ENCODE measurements at regions not wholly inside any gene's neighbourhood (a gene's known extent, or its start where the extent isn't known, plus 50 kb on each side); places are given as distances from the start of the nearest gene placed in this dataset.
A peak's percentile ranks its signal among the peaks of the same experiment; 100 is the strongest.
"Not testable (repeated sequence)": the region's sequence is repeated elsewhere in the genome, so short reads cannot be mapped to it uniquely, and the experiment has no call there.

- DNase-seq (ENCODE audit: low read depth), result no peak
These were observed 94.5 kb upstream of the CARD11 start for GRCh38 chr7:3138206-3138605.

GRCh38 chr7:3138997-3139396 is 95.3 kb upstream of the CARD11 start:
- DNase-seq (ENCODE audit: low read depth), result no peak

GRCh38 chr7:3140834-3141233 is 97.2 kb upstream of the CARD11 start:
- DNase-seq (ENCODE audit: low read depth), result no peak

GRCh38 chr7:3141326-3141725 is 97.7 kb upstream of the CARD11 start:
- no peak for DNase-seq (ENCODE audit: low read depth)

GRCh38 chr7:3143869-3144775 is 100.5 kb upstream of the CARD11 start:
- no peak for DNase-seq (ENCODE audit: low read depth)

GRCh38 chr7:3144776-3145125 is 101.1 kb upstream of the CARD11 start:
- not testable (repeated sequence) for DNase-seq (ENCODE audit: low read depth)

GRCh38 chr7:3146571-3147226 is 103.0 kb upstream of the CARD11 start:
- DNase-seq (ENCODE audit: low read depth), result no peak

GRCh38 chr7:3148471-3148870 is 104.8 kb upstream of the CARD11 start:
- not testable (repeated sequence) for DNase-seq (ENCODE audit: low read depth)

GRCh38 chr7:3149231-3149995 is 105.7 kb upstream of the CARD11 start:
- DNase-seq (ENCODE audit: low read depth), result no peak

GRCh38 chr7:3150027-3150426 is 106.4 kb upstream of the CARD11 start:
- DNase-seq (ENCODE audit: low read depth), result no peak

GRCh38 chr7:3151784-3152183 is 108.1 kb upstream of the CARD11 start:
- DNase-seq (ENCODE audit: low read depth), result no peak

GRCh38 chr7:3152714-3153113 is 109.0 kb upstream of the CARD11 start:
- no peak for DNase-seq (ENCODE audit: low read depth)

- DNase-seq (ENCODE audit: low read depth), result no peak
These were observed 109.5 kb upstream of the CARD11 start for GRCh38 chr7:3153118-3153517.

GRCh38 chr7:3154317-3154716 is 110.7 kb upstream of the CARD11 start:
- peak; percentile 42 for DNase-seq (ENCODE audit: low read depth)

GRCh38 chr7:3154881-3155494 is 111.3 kb upstream of the CARD11 start:
- DNase-seq (ENCODE audit: low read depth), result peak; percentile 41

GRCh38 chr7:3156508-3156907 is 112.8 kb upstream of the CARD11 start:
- DNase-seq (ENCODE audit: low read depth), result no peak

- no peak for DNase-seq (ENCODE audit: low read depth)
These were observed 114.1 kb upstream of the CARD11 start for GRCh38 chr7:3157566-3158287.

- DNase-seq (ENCODE audit: low read depth), result no peak
These were observed 114.7 kb upstream of the CARD11 start for GRCh38 chr7:3158341-3158760.

- DNase-seq (ENCODE audit: low read depth), result no peak
These were observed 115.4 kb upstream of the CARD11 start for GRCh38 chr7:3159039-3159438.

GRCh38 chr7:3159445-3159844 is 115.8 kb upstream of the CARD11 start:
- DNase-seq (ENCODE audit: low read depth), result no peak

GRCh38 chr7:3159926-3160325 is 116.3 kb upstream of the CARD11 start:
- DNase-seq (ENCODE audit: low read depth), result peak; percentile 79
